ENCODE measurements at regions not wholly inside any gene's neighbourhood (a gene's known extent, or its start where the extent isn't known, plus 50 kb on each side); places are given as distances from the start of the nearest gene placed in this dataset.

- TF ChIP-seq CTCF (IDR thresholded peaks at IDR 0.05; ENCODE audit: insufficient read depth, low read depth, low read length) (no peak), EZH2 (IDR thresholded peaks at IDR 0.05; ENCODE audit: insufficient read depth, low read length) (no peak)
These were observed 399.3 kb upstream of the FSHR start for GRCh38 chr2:49553658-49554057.
